KG1 (cell line): ENCODE measurements at regions not wholly inside any gene's neighbourhood (a gene's known extent, or its start where the extent isn't known, plus 50 kb on each side); places are given as distances from the start of the nearest gene placed in this dataset.

Experiments used
- DNase-seq: peaks from one replicate; lab custom pipeline; 2025; lab: John Stamatoyannopoulos, UW

GRCh38 chr16:85544668-85545067, 68.5 kb upstream of the GSE1 start:
- DNase-seq = no peak

- no peak for DNase-seq
These were observed 67.8 kb upstream of the GSE1 start for GRCh38 chr16:85545227-85545818.

GRCh38 chr16:85546585-85547447, 66.3 kb upstream of the GSE1 start:
- no peak for DNase-seq

GRCh38 chr16:85548375-85548774, 64.7 kb upstream of the GSE1 start:
- no peak for DNase-seq

GRCh38 chr16:85549766-85550421, 63.2 kb upstream of the GSE1 start:
- DNase-seq = no peak

- DNase-seq = no peak
These were observed 62.7 kb upstream of the GSE1 start for GRCh38 chr16:85550422-85550864.

- no peak for DNase-seq
These were observed 61.9 kb upstream of the GSE1 start for GRCh38 chr16:85550953-85551924.

- no peak for DNase-seq
These were observed 60.1 kb upstream of the GSE1 start for GRCh38 chr16:85552980-85553435.

GRCh38 chr16:85553436-85554113, 59.5 kb upstream of the GSE1 start:
- DNase-seq = peak; percentile 56

GRCh38 chr16:85554114-85554888, 58.8 kb upstream of the GSE1 start:
- DNase-seq = peak; percentile 93

GRCh38 chr16:85554889-85555718, 58.0 kb upstream of the GSE1 start:
- DNase-seq = peak; percentile 57

- no peak for DNase-seq
These were observed 57.2 kb upstream of the GSE1 start for GRCh38 chr16:85555719-85556455.

GRCh38 chr16:85556456-85557082, 56.6 kb upstream of the GSE1 start:
- no peak for DNase-seq

GRCh38 chr16:85557083-85557970, 55.8 kb upstream of the GSE1 start:
- DNase-seq = peak; percentile 14

- no peak for DNase-seq
These were observed 55.0 kb upstream of the GSE1 start for GRCh38 chr16:85557971-85558657.

GRCh38 chr16:85560932-85561247, 52.2 kb upstream of the GSE1 start:
- DNase-seq = no peak
